ENCODE measurements at regions not wholly inside any gene's neighbourhood (a gene's known extent, or its start where the extent isn't known, plus 50 kb on each side); places are given as distances from the start of the nearest gene placed in this dataset.
"Not testable (repeated sequence)": the region's sequence is repeated elsewhere in the genome, so short reads cannot be mapped to it uniquely, and the experiment has no call there.

- H3K27ac ChIP-seq = no peak overlapping the region
- intact Hi-C loops (cut with DNase I; ENCODE audit: low total_unique reads) = no loop called here
- WGBS, 5 donors = 86 to 100% (median 97%) methylated on average over 2 of the region's 2 CpGs
- no peaks in the 10 kb centered on the region for H3K9me3 ChIP-seq
- no peak for DNase-seq
- no peaks in the 10 kb centered on the region for H3K36me3 ChIP-seq
- TF ChIP-seq, protein P1, sequence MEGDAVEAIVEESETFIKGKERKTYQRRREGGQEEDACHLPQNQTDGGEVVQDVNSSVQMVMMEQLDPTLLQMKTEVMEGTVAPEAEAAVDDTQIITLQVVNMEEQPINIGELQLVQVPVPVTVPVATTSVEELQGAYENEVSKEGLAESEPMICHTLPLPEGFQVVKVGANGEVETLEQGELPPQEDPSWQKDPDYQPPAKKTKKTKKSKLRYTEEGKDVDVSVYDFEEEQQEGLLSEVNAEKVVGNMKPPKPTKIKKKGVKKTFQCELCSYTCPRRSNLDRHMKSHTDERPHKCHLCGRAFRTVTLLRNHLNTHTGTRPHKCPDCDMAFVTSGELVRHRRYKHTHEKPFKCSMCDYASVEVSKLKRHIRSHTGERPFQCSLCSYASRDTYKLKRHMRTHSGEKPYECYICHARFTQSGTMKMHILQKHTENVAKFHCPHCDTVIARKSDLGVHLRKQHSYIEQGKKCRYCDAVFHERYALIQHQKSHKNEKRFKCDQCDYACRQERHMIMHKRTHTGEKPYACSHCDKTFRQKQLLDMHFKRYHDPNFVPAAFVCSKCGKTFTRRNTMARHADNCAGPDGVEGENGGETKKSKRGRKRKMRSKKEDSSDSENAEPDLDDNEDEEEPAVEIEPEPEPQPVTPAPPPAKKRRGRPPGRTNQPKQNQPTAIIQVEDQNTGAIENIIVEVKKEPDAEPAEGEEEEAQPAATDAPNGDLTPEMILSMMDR (IDR thresholded peaks at IDR 0.05) = no peak
- no peak for TF ChIP-seq POLR2A (IDR thresholded peaks at IDR 0.05)
- TF ChIP-seq EP300 (IDR thresholded peaks at IDR 0.05) = no peak
- TF ChIP-seq POLR2AphosphoS5 (IDR thresholded peaks at IDR 0.05) = no peak
- no peaks in the 10 kb centered on the region for H3K27me3 ChIP-seq
- no peaks in the 10 kb centered on the region for H3K4me1 ChIP-seq
- H3K4me3 ChIP-seq = no peak overlapping the region
Measured at GRCh38 chr10:90229486-90229885, 528.1 kb downstream of the KIF20B start.

DNA sequence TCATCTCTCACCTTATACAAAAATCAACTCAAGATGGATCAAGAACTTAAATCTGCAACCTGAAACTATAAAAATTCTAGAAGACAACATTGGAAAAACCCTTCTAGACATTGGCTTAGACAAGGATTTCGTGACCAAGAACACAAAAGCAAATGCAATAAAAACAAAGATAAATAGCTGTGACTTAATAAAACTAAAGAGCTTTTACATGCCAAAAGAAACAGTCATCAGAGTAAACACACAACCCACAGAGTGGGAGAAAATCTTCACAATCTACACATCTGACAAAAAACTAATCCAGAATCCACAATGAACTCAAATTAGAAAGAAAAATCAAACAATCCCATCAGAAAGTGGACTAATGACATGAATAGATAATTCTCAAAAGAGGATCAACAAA, 532.4 kb downstream of the KIF20B start:
- H3K27ac ChIP-seq; H3K9me3 ChIP-seq; intact Hi-C loops (cut with DNase I; ENCODE audit: low total_unique reads); H3K4me1 ChIP-seq; H3K27me3 ChIP-seq; DNase-seq; H3K36me3 ChIP-seq; H3K4me3 ChIP-seq: not testable (repeated sequence)
- WGBS, 5 donors = 34 to 45% (median 39%) methylated on average over 1 of the region's 1 CpG

DNA sequence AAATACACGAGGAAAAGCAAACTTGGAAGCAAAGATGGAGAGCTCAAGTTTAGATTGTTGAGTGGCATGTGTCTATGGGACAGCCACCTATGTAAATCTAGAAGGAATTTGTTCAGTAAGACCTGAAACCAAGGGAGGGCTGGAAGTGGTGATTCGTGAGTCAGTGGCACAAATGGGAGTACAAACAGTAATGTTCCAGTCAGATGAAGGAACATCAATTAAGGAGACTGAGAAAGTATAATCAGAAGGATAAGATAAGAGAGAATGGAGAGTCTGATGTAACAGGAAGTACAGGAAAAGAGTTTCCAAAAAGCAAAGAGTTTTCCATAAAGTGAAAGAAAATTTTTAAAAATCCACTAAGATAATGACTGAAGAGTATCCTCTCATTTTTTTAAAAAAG, 544.2 kb downstream of the KIF20B start:
- intact Hi-C loops (cut with DNase I; ENCODE audit: low total_unique reads) = no loop called here
- no peaks in the 10 kb centered on the region for H3K4me1 ChIP-seq
- TF ChIP-seq, protein P1 (IDR thresholded peaks at IDR 0.05) = no peak
- no peak for TF ChIP-seq POLR2AphosphoS5 (IDR thresholded peaks at IDR 0.05)
- no peak for TF ChIP-seq POLR2A (IDR thresholded peaks at IDR 0.05)
- TF ChIP-seq EP300 (IDR thresholded peaks at IDR 0.05) = no peak
- H3K4me3 ChIP-seq = no peak overlapping the region
- H3K27ac ChIP-seq = no peak overlapping the region
- H3K36me3 ChIP-seq = no peaks in the 10 kb centered on the region
- H3K9me3 ChIP-seq = no peaks in the 10 kb centered on the region
- WGBS, 5 donors = 30 to 55% (median 36%) methylated on average over 2 of the region's 2 CpGs
- H3K27me3 ChIP-seq = no peaks in the 10 kb centered on the region
- no peak for DNase-seq

DNA sequence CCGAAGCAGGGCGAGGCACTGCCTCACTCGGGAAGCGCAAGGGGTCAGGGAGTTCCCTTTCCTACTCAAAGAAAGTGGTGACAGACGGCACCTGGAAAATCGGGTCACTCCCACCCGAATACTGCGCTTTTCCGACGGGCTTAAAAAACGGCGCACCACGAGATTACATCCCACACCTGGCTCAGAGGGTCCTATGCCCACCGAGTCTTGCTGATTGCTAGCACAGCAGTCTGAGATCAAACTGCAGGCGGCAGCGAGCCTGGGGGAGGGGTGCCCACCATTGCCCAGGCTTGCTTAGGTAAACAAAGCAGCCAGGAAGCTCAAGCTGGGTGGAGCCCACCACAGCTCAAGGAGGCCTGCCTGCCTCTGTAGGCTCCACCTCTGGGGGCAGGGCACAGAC, 549.4 kb downstream of the KIF20B start:
- H3K36me3 ChIP-seq; H3K4me1 ChIP-seq; intact Hi-C loops (cut with DNase I; ENCODE audit: low total_unique reads); H3K27me3 ChIP-seq; H3K9me3 ChIP-seq; DNase-seq; H3K4me3 ChIP-seq; H3K27ac ChIP-seq: not testable (repeated sequence)
- 78 to 94% (median 83%) methylated on average over 12 to 16 of the region's 16 CpGs for WGBS, 5 donors

GRCh38 chr10:90269699-90270098, 568.3 kb downstream of the KIF20B start:
- Histone ChIP-seq H3K36me3 (no peaks in the 10 kb centered on the region), H3K27ac (no peak overlapping the region), H3K9me3 (no peaks in the 10 kb centered on the region), H3K4me3 (no peak overlapping the region), H3K27me3 (no peaks in the 10 kb centered on the region), H3K4me1 (no peaks in the 10 kb centered on the region)
- no peak for DNase-seq
- intact Hi-C loops (cut with DNase I; ENCODE audit: low total_unique reads) = no loop called here
- 73 to 83% (median 74%) methylated on average over 2 of the region's 2 CpGs for WGBS, 5 donors
- TF ChIP-seq, protein P1 (IDR thresholded peaks at IDR 0.05) = no peak
- TF ChIP-seq POLR2A (IDR thresholded peaks at IDR 0.05) (no peak), EP300 (IDR thresholded peaks at IDR 0.05) (no peak), POLR2AphosphoS5 (IDR thresholded peaks at IDR 0.05) (no peak)
